DND-41 (cell line): ENCODE measurements at regions not wholly inside any gene's neighbourhood (a gene's known extent, or its start where the extent isn't known, plus 50 kb on each side); places are given as distances from the start of the nearest gene placed in this dataset.

Experiments used
- ATAC-seq: fragments of 200-7000 bp; cut with Tn5 transposase; 3 replicates; pipeline ENCODE4 v1.9.1; 2021; ENCODE audit warnings: low read depth; ENCODE audit not compliant: insufficient read depth
- DNase-seq: peaks from one replicate; pipeline ENCODE4 v3.0.0-alpha.2; 2020
- H2AFZ ChIP-seq: 2 replicates; pipeline ENCODE4 v1.6.0; 2012; ENCODE audit warnings: low read depth, low read length
- H3K27ac ChIP-seq: 2 replicates; pipeline ENCODE4 v1.5.1; 2012; ENCODE audit warnings: low read length, inconsistent platforms
- H3K27me3 ChIP-seq: fragments of 200-600 bp; sonication (generic); 2 replicates; pipeline ENCODE4 v1.6.0; 2012; ENCODE audit warnings: low read length, mild to moderate bottlenecking, inconsistent platforms; ENCODE audit not compliant: insufficient read depth, poor library complexity
- H3K36me3 ChIP-seq: 2 replicates; pipeline ENCODE4 v1.5.1; 2012; ENCODE audit warnings: low read length, inconsistent platforms; ENCODE audit not compliant: insufficient read depth
- H3K4me1 ChIP-seq: 2 replicates; pipeline ENCODE4 v1.5.1; 2012; ENCODE audit warnings: mild to moderate bottlenecking, low read length; ENCODE audit not compliant: insufficient read depth
- H3K4me2 ChIP-seq: 2 replicates; pipeline ENCODE4 v1.6.0; 2012; ENCODE audit warnings: mild to moderate bottlenecking, moderate library complexity, low read length, inconsistent platforms; ENCODE audit not compliant: insufficient read depth
- H3K4me3 ChIP-seq, 2 experiments: fragments of 200-600 bp in 1 of 2; shearing (Covaris generic) in 1 of 2; 2 replicates each; pipeline ENCODE4 v1.5.1; 2012 to 2016; ENCODE audit warnings: inconsistent platforms in 2 of 2, low read length in 2 of 2, mild to moderate bottlenecking in 2 of 2, low read depth in 1 of 2, moderate library complexity in 1 of 2
- H3K79me2 ChIP-seq: 2 replicates; pipeline ENCODE4 v1.6.0; 2012; ENCODE audit warnings: low read length, inconsistent platforms; ENCODE audit not compliant: insufficient read depth
- H3K9ac ChIP-seq: 2 replicates; pipeline ENCODE4 v1.6.0; 2012; ENCODE audit warnings: low read depth, mild to moderate bottlenecking, inconsistent platforms, low read length, moderate library complexity
- H3K9me3 ChIP-seq: 2 replicates; pipeline ENCODE4 v1.5.1; 2012; ENCODE audit warnings: low read length, moderate library complexity, mild to moderate bottlenecking, inconsistent platforms; ENCODE audit not compliant: insufficient read depth, severe bottlenecking
- H4K20me1 ChIP-seq: 2 replicates; pipeline ENCODE4 v1.6.0; 2012; ENCODE audit warnings: low read length; ENCODE audit not compliant: insufficient read depth
- CTCF ChIP-seq: IDR thresholded peaks from 2 replicates; pipeline ENCODE4 v1.5.1; 2012; ENCODE audit warnings: borderline replicate concordance, low read length, moderate library complexity, mild to moderate bottlenecking; ENCODE audit not compliant: poor library complexity, severe bottlenecking; ENCODE audit errors: extremely low read depth
- EZH2 ChIP-seq: IDR thresholded peaks from 3 replicates; pipeline ENCODE4 v1.6.1; 2012; ENCODE audit warnings: borderline replicate concordance, low read depth, mild to moderate bottlenecking, moderate library complexity, low read length, inconsistent platforms; ENCODE audit not compliant: severe bottlenecking

DNA sequence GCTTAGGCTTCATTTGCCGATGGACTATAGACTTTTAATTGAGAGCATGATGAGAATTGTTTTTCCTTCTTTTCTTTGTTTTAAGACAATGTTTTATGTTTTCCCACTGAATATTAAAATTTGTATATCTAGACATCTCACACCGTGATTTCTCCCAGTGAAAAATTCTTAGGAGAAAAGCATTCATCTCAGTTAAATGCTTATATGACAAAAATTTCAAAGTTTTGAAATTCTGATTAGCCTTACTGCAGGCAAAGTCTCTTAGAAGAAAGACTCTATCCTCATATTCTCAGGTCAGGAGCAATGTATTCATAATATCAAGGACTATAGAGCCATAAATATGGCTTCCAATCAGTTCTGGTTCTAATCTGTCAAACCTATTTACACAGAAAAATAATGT, 2085.0 kb downstream of the NCAM2 start:
- H3K4me3 ChIP-seq, result no peak overlapping the region

DNA sequence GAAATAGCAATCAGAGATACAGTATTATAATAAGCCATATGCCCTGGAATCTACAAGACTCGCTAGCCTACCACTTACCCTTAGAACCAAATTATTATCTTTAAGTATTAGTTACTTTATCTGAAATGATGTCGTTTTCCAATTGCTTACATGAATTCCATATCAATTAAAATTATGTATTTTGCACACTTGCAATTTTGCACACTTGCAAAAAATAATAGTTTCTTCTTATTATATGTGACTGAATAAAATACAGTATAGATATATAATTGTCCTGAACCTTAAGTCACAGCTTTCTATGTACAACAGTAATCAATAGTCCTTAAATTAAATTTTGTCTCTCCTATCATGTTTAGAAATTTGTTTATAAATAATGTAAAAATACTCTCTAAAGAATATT, 2095.1 kb downstream of the NCAM2 start:
- DNase-seq, result no peak
- no peak overlapping the region for H3K27ac ChIP-seq

More for the DNA sequence above, 2085.0 kb downstream of the NCAM2 start:
- no peak overlapping the region for H2AFZ ChIP-seq
- DNase-seq, result no peak
- H3K27me3 ChIP-seq, result no peaks in the 10 kb centered on the region
- no peak overlapping the region for H3K9ac ChIP-seq
- no peaks in the 10 kb centered on the region for H3K79me2 ChIP-seq
- H4K20me1 ChIP-seq, result no peaks in the 10 kb centered on the region
- TF ChIP-seq EZH2 (no peak), CTCF (no peak)
- H3K9me3 ChIP-seq, result no peaks in the 10 kb centered on the region
- H3K36me3 ChIP-seq, result no peaks in the 10 kb centered on the region
- no peak overlapping the region for H3K4me2 ChIP-seq
- ATAC-seq, result no peak
- H3K27ac ChIP-seq, result no peak overlapping the region
- H3K4me1 ChIP-seq, result no peaks in the 10 kb centered on the region

DNA sequence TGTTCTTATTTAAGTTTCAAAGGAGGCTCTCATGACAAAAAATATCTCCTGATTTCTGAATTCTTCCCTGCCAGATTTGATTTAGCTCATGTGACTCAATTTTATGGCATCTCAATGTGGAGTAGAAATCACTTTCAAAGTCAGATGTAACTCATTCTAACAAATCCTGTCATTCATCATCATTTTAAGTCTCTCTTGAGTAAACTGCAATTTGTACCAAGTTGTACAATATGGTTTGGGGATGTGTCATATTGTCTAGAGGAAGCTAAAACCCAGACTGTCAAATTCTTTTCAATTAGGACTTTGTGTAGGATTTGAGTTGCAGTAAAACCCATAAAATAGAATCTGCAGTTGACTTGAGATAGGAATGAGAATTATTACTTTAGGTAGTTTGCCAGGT, 2101.0 kb downstream of the NCAM2 start:
- Histone ChIP-seq H3K4me1 (no peaks in the 10 kb centered on the region), H3K36me3 (no peaks in the 10 kb centered on the region), H3K79me2 (no peaks in the 10 kb centered on the region), H3K9me3 (no peaks in the 10 kb centered on the region), H3K4me3 (no peak overlapping the region), H3K9ac (no peak overlapping the region), H4K20me1 (no peaks in the 10 kb centered on the region), H3K27me3 (no peaks in the 10 kb centered on the region), H2AFZ (no peak overlapping the region), H3K4me2 (no peak overlapping the region), H3K27ac (no peak overlapping the region)
- no peak for DNase-seq
- no peak for TF ChIP-seq CTCF
- no peak for TF ChIP-seq EZH2
- no peak for ATAC-seq

More for the DNA sequence above, 2095.1 kb downstream of the NCAM2 start:
- no peak overlapping the region for H3K9ac ChIP-seq
- no peaks in the 10 kb centered on the region for H3K36me3 ChIP-seq
- H3K79me2 ChIP-seq, result no peaks in the 10 kb centered on the region
- H3K4me1 ChIP-seq, result no peaks in the 10 kb centered on the region
- H2AFZ ChIP-seq, result no peak overlapping the region
- no peak overlapping the region for H3K4me2 ChIP-seq
- ATAC-seq, result no peak
- no peaks in the 10 kb centered on the region for H3K9me3 ChIP-seq
- no peaks in the 10 kb centered on the region for H4K20me1 ChIP-seq
- no peak overlapping the region for H3K4me3 ChIP-seq
- no peak for TF ChIP-seq EZH2
- no peak for TF ChIP-seq CTCF
- no peaks in the 10 kb centered on the region for H3K27me3 ChIP-seq

DNA sequence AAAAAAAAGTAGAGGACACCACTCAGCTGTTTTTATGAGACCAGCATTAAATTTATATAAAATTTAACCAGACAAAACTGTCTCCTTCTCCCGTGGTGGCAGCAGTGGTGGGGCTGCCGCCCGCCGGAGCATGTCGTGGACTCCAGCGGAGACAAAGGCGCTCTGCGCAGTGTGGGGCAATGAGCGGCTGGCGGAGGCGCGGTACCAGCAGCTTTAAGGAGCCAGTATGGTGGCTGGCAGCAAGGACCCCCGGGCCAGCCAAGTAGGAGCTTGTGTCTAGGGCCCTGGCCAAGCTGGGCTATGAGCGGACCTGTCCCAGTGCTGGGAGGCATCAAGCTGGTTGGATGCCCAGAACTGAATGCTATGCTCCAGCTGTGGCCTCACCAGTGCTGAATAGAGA, 2102.9 kb downstream of the NCAM2 start:
- no peaks in the 10 kb centered on the region for H4K20me1 ChIP-seq
- ATAC-seq, result no peak
- TF ChIP-seq CTCF, result no peak
- TF ChIP-seq EZH2, result no peak

More for the DNA sequence above, 2102.9 kb downstream of the NCAM2 start:
- H3K79me2 ChIP-seq, result no peaks in the 10 kb centered on the region
- no peaks in the 10 kb centered on the region for H3K36me3 ChIP-seq
- H2AFZ ChIP-seq, result no peak overlapping the region
- no peak for DNase-seq
- H3K27me3 ChIP-seq, result no peaks in the 10 kb centered on the region
- H3K9ac ChIP-seq, result no peak overlapping the region
- no peaks in the 10 kb centered on the region for H3K9me3 ChIP-seq
- H3K4me3 ChIP-seq, result no peak overlapping the region
- no peak overlapping the region for H3K4me2 ChIP-seq
- H3K4me1 ChIP-seq, result no peaks in the 10 kb centered on the region
- no peak overlapping the region for H3K27ac ChIP-seq
